ENCODE measurements at regions not wholly inside any gene's neighbourhood (a gene's known extent, or its start where the extent isn't known, plus 50 kb on each side); places are given as distances from the start of the nearest gene placed in this dataset.

DNA sequence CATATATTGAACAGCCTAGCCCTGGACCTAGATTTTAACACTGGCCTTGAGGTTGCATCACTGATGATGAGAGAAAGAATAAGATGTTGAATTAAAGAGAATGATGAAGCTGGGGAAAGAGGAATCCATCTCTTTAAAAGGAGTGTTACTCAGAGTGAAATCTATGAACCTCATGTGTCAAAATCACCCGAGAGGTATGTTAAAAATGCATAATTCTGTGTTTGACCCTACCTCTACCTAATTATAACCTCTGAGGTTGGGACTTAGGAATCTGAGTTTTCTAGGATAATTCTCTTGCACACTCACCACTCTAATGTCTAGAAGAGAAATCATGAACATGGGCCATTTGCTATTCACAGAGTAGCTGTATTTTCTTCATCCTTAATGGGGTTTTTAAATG lies 479.4 kb downstream of the ENC1 start:
- Histone ChIP-seq H2AFZ (no peak overlapping the region), H3K79me2 (no peaks in the 10 kb centered on the region), H3K27me3 (ENCODE audit: control insufficient read depth, insufficient read depth, low read length) (no peaks in the 10 kb centered on the region), H3K4me2 (ENCODE audit: low read length) (no peak overlapping the region), H3K27ac (no peak overlapping the region), H3K9ac (no peak overlapping the region), H3K36me3 (ENCODE audit: control insufficient read depth, insufficient read depth, low read length) (no peaks in the 10 kb centered on the region), H3K9me3 (ENCODE audit: control insufficient read depth, low read length) (no peaks in the 10 kb centered on the region), H3K4me1 (no peaks in the 10 kb centered on the region), H3K4me3 (ENCODE audit: low read depth, low read length) (no peak overlapping the region)
- TF ChIP-seq CTCF (IDR thresholded peaks at IDR 0.05): no peak

GRCh38 chr5:74156728-74157383 lies 483.7 kb downstream of the ENC1 start:
- Histone ChIP-seq H3K4me3 (ENCODE audit: low read depth, low read length) (no peak overlapping the region), H3K4me1 (no peaks in the 10 kb centered on the region), H3K27ac (no peak overlapping the region), H3K9me3 (ENCODE audit: control insufficient read depth, low read length) (no peaks in the 10 kb centered on the region), H3K4me2 (ENCODE audit: low read length) (peak overlapping the region; percentile 20), H3K36me3 (ENCODE audit: control insufficient read depth, insufficient read depth, low read length) (no peaks in the 10 kb centered on the region), H3K9ac (no peak overlapping the region), H3K79me2 (no peaks in the 10 kb centered on the region), H2AFZ (no peak overlapping the region), H3K27me3 (ENCODE audit: control insufficient read depth, insufficient read depth, low read length) (no peaks in the 10 kb centered on the region)
- no peak for TF ChIP-seq CTCF (IDR thresholded peaks at IDR 0.05)

- H3K4me3 ChIP-seq (ENCODE audit: low read depth, low read length): no peak overlapping the region
- no peaks in the 10 kb centered on the region for H3K36me3 ChIP-seq (ENCODE audit: control insufficient read depth, insufficient read depth, low read length)
- no peaks in the 10 kb centered on the region for H3K4me1 ChIP-seq
- no peaks in the 10 kb centered on the region for H3K9me3 ChIP-seq (ENCODE audit: control insufficient read depth, low read length)
- no peak for TF ChIP-seq CTCF (IDR thresholded peaks at IDR 0.05)
- no peak overlapping the region for H3K9ac ChIP-seq
- H3K79me2 ChIP-seq: no peaks in the 10 kb centered on the region
- no peaks in the 10 kb centered on the region for H3K27me3 ChIP-seq (ENCODE audit: control insufficient read depth, insufficient read depth, low read length)
- H3K4me2 ChIP-seq (ENCODE audit: low read length): no peak overlapping the region
- H2AFZ ChIP-seq: no peak overlapping the region
- no peak overlapping the region for H3K27ac ChIP-seq
Observed at GRCh38 chr5:74155501-74155900, 485.0 kb downstream of the ENC1 start.

DNA sequence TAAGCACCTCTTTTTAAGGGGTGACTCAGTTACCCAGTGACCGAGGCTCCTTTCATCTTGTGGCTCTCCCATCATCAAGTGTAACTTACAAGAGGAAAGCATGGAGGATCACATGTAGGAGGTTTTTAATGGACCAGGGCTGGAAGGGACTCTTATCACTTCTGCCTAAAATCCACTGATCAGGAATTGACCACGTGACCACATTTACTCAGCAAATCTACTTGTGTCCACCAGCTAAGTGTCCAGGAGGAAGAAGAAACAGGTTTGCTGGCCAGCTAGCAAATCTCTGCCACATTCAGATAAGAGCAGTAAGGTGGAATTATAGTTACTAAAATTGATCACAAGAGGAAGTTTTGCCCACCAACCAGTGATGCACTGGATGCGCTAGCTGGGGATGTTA lies 486.0 kb downstream of the ENC1 start:
- Histone ChIP-seq H3K27me3 (ENCODE audit: control insufficient read depth, insufficient read depth, low read length) (no peaks in the 10 kb centered on the region), H3K9me3 (ENCODE audit: control insufficient read depth, low read length) (no peaks in the 10 kb centered on the region), H3K27ac (no peak overlapping the region), H3K79me2 (no peaks in the 10 kb centered on the region), H3K4me3 (ENCODE audit: low read depth, low read length) (no peak overlapping the region), H2AFZ (no peak overlapping the region), H3K36me3 (ENCODE audit: control insufficient read depth, insufficient read depth, low read length) (no peaks in the 10 kb centered on the region), H3K4me1 (no peaks in the 10 kb centered on the region), H3K9ac (no peak overlapping the region), H3K4me2 (ENCODE audit: low read length) (no peak overlapping the region)
- no peak for TF ChIP-seq CTCF (IDR thresholded peaks at IDR 0.05)

- Histone ChIP-seq H3K4me1 (no peaks in the 10 kb centered on the region), H3K4me3 (ENCODE audit: low read depth, low read length) (no peak overlapping the region), H3K36me3 (ENCODE audit: control insufficient read depth, insufficient read depth, low read length) (no peaks in the 10 kb centered on the region), H3K27me3 (ENCODE audit: control insufficient read depth, insufficient read depth, low read length) (no peaks in the 10 kb centered on the region), H3K9me3 (ENCODE audit: control insufficient read depth, low read length) (no peaks in the 10 kb centered on the region), H2AFZ (no peak overlapping the region), H3K4me2 (ENCODE audit: low read length) (no peak overlapping the region), H3K27ac (no peak overlapping the region), H3K79me2 (no peaks in the 10 kb centered on the region), H3K9ac (no peak overlapping the region)
- TF ChIP-seq CTCF (IDR thresholded peaks at IDR 0.05): no peak
Observed at GRCh38 chr5:74153255-74153790, 487.2 kb downstream of the ENC1 start.

Measured in parathyroid adenoma (tissue), 2 donors.